Fibroblast of lung (primary cell): ENCODE measurements at regions not wholly inside any gene's neighbourhood (a gene's known extent, or its start where the extent isn't known, plus 50 kb on each side); places are given as distances from the start of the nearest gene placed in this dataset.

ENCODE experiments used
- CTCF ChIP-seq, 2 donors: IDR thresholded peaks in 1 of 2; conservative IDR thresholded peaks in 1 of 2; 1 replicate in 1 of 2; 2 replicates in 1 of 2; pipeline ENCODE4 v1.5.1; 2011 to 2012; ENCODE audit warnings: low read length in 2 of 2, control low read depth in 1 of 2, inconsistent platforms in 1 of 2, low read depth in 1 of 2, mild to moderate bottlenecking in 1 of 2
- EZH2 ChIP-seq: IDR thresholded peaks from 2 replicates; pipeline ENCODE4 v1.5.1; 2012; ENCODE audit warnings: low read length, control low read depth, mild to moderate bottlenecking; ENCODE audit errors: missing control alignments

- TF ChIP-seq CTCF (conservative IDR thresholded peaks at IDR 0.05 in 1 of 2, IDR thresholded peaks at IDR 0.05 in 1 of 2; ENCODE audit: low read depth in 1 of 2, low read length in 2 of 2), result no peak
- TF ChIP-seq EZH2, result no peak
Observed at GRCh38 chr5:77882670-77883257, 106.6 kb upstream of the TBCA start.
